ENCODE measurements at regions not wholly inside any gene's neighbourhood (a gene's known extent, or its start where the extent isn't known, plus 50 kb on each side); places are given as distances from the start of the nearest gene placed in this dataset.

- no peak for DNase-seq
Observed at GRCh38 chr6:125665295-125665814, 84.1 kb upstream of the HEY2 start.

DNA sequence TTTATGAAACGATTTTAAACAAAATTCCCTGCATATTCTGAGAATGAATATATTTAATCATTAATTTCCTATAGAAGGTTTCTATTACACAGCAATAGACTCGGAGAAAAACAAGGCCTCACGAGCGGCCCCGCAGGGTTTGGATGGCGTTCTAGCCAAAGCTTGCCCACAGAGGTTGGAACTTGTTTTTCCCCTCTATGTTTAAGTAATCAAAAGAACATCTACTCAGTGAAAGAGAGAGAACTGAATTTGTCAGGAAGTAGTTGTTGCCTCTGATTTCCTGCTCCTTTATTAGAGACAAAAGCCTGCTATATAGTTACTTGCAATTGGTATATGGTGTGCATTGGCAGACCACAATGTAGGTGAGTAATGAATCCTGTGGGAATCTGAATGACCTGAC is 82.1 kb upstream of the HEY2 start:
- no peak for DNase-seq

DNA sequence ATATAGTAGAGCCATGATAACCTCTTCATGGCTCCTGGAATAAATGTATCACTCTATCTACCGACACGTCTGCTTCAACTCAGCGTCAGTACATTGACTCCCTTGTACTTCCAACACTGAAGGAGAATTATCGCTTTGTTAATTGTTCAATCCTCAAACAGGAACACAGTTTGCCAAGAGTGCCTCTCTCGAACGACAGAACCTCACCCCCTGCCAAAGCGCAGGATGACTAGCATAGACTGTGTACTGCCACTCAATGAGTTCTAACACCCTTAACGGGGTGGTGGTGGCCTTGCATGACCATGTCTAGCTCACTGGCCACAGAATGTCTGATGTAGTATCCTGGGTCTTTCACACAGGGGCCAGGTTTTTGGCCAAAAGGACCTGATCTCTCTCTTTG is 81.4 kb upstream of the HEY2 start:
- no peak for DNase-seq

DNA sequence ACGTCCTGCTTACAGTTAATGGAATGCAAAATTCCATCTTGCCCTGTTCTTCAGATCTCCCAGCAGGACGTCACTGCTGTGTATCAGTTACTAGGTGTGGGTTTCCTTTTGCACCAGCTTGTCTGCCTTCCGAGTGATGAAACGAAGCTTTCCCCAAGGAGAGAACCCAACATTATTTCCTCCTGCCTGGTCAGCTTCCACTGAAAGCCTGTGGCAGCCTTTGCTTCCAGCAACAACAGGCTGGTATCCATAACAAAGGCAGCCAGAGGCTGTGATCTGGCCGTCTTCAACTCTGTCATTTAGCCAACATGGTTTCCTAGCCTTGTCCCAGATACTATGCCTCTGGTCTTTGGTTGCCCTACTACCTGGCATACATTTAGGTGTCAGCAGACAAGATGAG is 78.9 kb upstream of the HEY2 start:
- DNase-seq, result no peak

DNA sequence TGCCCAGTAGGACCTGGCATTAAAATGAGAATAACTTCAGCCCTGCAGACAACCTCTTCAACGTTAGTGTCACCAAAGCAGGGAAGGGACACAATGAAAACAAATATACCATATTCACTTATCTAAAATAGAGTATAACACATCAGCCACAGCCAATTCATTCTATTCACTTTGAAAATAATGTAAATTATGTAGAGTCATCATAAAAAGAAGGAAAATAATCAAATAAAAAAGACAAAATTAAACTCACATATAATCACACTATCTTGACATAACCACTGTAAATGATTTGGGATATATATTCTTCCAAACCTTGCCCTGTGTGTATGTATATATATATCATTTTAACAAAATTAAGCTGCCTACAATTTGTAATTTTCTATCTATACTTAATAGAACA is 78.1 kb upstream of the HEY2 start:
- DNase-seq, result no peak

DNA sequence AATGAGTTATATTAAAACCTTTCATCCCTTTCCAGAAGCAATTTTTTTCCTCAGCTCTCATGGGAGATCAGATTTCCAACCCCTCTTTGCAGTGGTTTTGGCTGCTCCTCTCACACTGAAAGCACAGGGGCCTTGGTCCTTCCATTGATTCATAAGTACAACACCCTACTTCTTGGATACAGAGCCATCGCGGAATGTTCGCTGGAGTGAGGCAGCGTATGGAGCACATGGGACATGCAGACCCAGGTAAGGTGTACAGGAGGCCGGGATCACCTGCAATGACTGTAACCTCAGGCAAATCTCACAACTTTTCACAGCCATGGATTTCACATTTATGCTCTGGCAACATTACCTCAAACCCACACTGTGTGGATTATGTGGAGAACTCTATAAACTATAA is 75.2 kb upstream of the HEY2 start:
- no peak for DNase-seq

DNA sequence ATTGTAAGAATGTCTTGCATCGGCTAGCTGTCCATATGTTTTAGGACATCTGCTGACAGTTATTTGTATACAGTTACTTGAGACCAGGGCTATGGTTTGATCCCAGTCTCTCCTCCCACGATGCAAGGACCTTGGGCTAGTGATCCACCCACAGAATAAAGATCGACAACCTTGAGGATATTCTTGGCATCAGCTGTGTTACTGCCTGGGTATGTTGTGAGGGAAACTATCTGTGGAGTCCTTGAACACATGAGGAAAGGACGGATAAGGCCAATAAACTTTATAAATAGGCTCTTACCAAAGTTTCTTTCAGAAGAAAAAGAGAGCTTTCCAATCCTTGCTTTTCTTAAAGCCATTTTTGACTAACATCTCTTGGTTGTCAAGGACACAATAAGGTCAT is 70.8 kb upstream of the HEY2 start:
- no peak for DNase-seq

- no peak for DNase-seq
Observed at GRCh38 chr6:125679128-125679527, 70.3 kb upstream of the HEY2 start.

GRCh38 chr6:125679651-125680050 is 69.8 kb upstream of the HEY2 start:
- DNase-seq, result no peak

DNA sequence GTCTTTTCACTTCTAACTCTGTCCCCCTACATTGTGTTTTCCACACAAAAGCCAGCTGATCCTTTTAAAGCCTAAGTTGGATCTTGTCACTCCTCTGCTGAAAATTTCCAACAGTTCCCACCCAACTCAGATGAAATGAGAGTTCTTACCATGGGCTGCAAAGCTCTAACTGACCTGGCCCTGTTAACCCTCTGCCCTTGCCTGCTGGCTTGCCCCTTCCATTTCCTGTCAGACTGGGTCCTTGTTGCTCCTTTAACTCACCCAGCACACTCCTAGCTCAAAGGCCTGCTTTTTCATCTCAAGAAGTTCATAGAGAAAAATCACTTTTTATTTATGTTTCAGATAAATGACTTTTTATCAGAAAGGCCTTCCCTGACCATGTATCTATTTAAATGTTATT is 66.5 kb upstream of the HEY2 start:
- DNase-seq, result no peak

DNA sequence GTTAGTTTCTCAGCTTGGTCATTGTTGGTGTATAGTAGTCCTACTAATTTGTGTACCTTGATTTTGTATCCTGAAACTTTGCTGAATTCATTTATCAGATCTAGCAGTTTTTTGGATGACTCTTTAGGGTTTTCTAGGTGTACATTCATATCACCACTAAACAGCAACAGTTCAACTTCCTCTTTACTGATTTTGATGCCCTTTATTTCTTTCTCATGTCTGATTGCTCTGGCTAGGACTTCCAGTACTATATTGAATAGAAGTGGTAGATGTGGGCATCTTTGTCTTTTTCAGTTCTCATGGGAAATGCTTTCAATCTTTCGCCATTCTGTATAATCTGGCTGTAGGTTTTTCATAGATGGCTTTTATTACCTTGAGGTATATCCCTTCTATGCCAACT is 61.3 kb upstream of the HEY2 start:
- no peak for DNase-seq

- no peak for DNase-seq
Observed at GRCh38 chr6:125693480-125693879, 56.0 kb upstream of the HEY2 start.

- no peak for DNase-seq
Observed at GRCh38 chr6:125699591-125699990, 49.8 kb upstream of the HEY2 start.

Data from SHP77 (cell line).